Progenitor cell of endocrine pancreas (in vitro differentiated cells): ENCODE measurements at regions not wholly inside any gene's neighbourhood (a gene's known extent, or its start where the extent isn't known, plus 50 kb on each side); places are given as distances from the start of the nearest gene placed in this dataset.

Source experiments
- DNase-seq: peaks from one replicate; pipeline ENCODE4 v3.0.0; 2021; ENCODE audit warnings: low spot score; ENCODE audit not compliant: unreplicated experiment
- H3K27ac Mint-ChIP-seq: 2 replicates; pipeline ENCODE4 v1.8.0; 2021; ENCODE audit warnings: mild to moderate bottlenecking, moderate library complexity, mixed read lengths
- H3K27me3 Mint-ChIP-seq: 2 replicates; pipeline ENCODE4 v1.8.0; 2021; ENCODE audit warnings: mixed read lengths
- H3K36me3 Mint-ChIP-seq: 2 replicates; pipeline ENCODE4 v1.8.0; 2022; ENCODE audit warnings: mixed read lengths; ENCODE audit not compliant: insufficient read depth
- H3K4me1 Mint-ChIP-seq: 2 replicates; pipeline ENCODE4 v1.8.0; 2021; ENCODE audit warnings: low read depth, mixed read lengths
- H3K4me3 Mint-ChIP-seq: 2 replicates; pipeline ENCODE4 v1.8.0; 2021; ENCODE audit warnings: low read depth, mild to moderate bottlenecking, moderate library complexity, mixed read lengths
- H3K9me3 Mint-ChIP-seq: 2 replicates; pipeline ENCODE4 v1.8.0; 2021; ENCODE audit warnings: low read depth, mixed read lengths
- CTCF ChIP-seq: fragments of 200-600 bp; sonication (generic); IDR thresholded peaks from one replicate; pipeline ENCODE4 v1.5.0; 2021; ENCODE audit warnings: antibody characterized with exemption, mild to moderate bottlenecking; ENCODE audit not compliant: unreplicated experiment

- Mint-ChIP-seq H3K4me1 (no peaks in the 10 kb centered on the region), H3K36me3 (no peaks in the 10 kb centered on the region), H3K9me3 (peaks cover 4% of the 10 kb centered on the region), H3K27me3 (no peaks in the 10 kb centered on the region), H3K27ac (no peak overlapping the region), H3K4me3 (no peak overlapping the region)
- DNase-seq, result no peak
- no peak for TF ChIP-seq CTCF
Measured at GRCh38 chr3:109563149-109563548, 225.8 kb upstream of the DPPA4 start.

GRCh38 chr3:109569135-109569846, 231.9 kb upstream of the DPPA4 start:
- no peaks in the 10 kb centered on the region for H3K27me3 Mint-ChIP-seq
- H3K27ac Mint-ChIP-seq, result no peak overlapping the region
- H3K4me3 Mint-ChIP-seq, result no peak overlapping the region
- no peak for DNase-seq
- no peaks in the 10 kb centered on the region for H3K36me3 Mint-ChIP-seq
- no peaks in the 10 kb centered on the region for H3K4me1 Mint-ChIP-seq
- TF ChIP-seq CTCF, result no peak
- no peaks in the 10 kb centered on the region for H3K9me3 Mint-ChIP-seq

- DNase-seq, result no peak
- Mint-ChIP-seq H3K27me3 (no peaks in the 10 kb centered on the region), H3K4me3 (no peak overlapping the region), H3K36me3 (no peaks in the 10 kb centered on the region), H3K27ac (no peak overlapping the region), H3K4me1 (no peaks in the 10 kb centered on the region), H3K9me3 (no peaks in the 10 kb centered on the region)
- TF ChIP-seq CTCF, result no peak
Measured at GRCh38 chr3:109570408-109570807, 233.1 kb upstream of the DPPA4 start.

- Mint-ChIP-seq H3K9me3 (no peaks in the 10 kb centered on the region), H3K27me3 (no peaks in the 10 kb centered on the region), H3K36me3 (no peaks in the 10 kb centered on the region), H3K27ac (no peak overlapping the region), H3K4me1 (no peaks in the 10 kb centered on the region), H3K4me3 (no peak overlapping the region)
- TF ChIP-seq CTCF, result no peak
- no peak for DNase-seq
Measured at GRCh38 chr3:109572301-109572700, 235.0 kb upstream of the DPPA4 start.

GRCh38 chr3:109596991-109597390, 259.6 kb upstream of the DPPA4 start:
- Mint-ChIP-seq H3K27ac (no peak overlapping the region), H3K27me3 (no peaks in the 10 kb centered on the region), H3K9me3 (peaks cover 4% of the 10 kb centered on the region), H3K4me1 (peaks cover 2% of the 10 kb centered on the region), H3K4me3 (no peak overlapping the region), H3K36me3 (no peaks in the 10 kb centered on the region)
- TF ChIP-seq CTCF, result no peak
- DNase-seq, result no peak
